ENCODE measurements at regions not wholly inside any gene's neighbourhood (a gene's known extent, or its start where the extent isn't known, plus 50 kb on each side); places are given as distances from the start of the nearest gene placed in this dataset.

DNA sequence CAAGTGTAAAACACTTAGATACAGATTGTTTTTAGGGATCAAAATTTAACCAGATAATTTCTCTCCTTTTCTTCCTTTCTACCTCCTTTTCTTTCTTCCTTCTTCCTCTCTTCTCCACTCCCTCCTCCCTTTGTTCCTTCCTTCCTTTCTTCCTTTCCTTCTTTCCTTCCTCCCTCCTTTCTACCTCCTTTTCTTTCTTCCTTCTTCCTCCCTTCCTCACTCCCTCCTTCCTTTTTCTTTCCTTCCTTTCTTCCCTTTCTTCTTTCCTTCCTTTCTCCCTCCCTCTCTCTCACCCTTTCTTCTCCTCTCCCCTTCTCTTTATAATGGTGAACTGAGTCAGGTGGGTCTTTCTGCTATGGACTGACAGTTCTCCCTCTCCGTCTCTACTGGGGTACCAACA is 397.5 kb upstream of the CDH11 start:
- H3K27me3 ChIP-seq (ENCODE audit: control insufficient read depth in 1 of 2, insufficient read depth in 2 of 2, low read length in 2 of 2): peaks cover 0 to 7% of the 10 kb centered on the region in 2 experiments; a peak in 2 of 5 replicates
- 0 out of 2 replicates have a peak, but pooled peaks cover 8% of the 10 kb centered on the region for H3K9me3 ChIP-seq (ENCODE audit: low read length)
- ATAC-seq (no peak), FAIRE-seq (no peak), DNase-seq (ENCODE audit: low spot score) (no peak)
- TF ChIP-seq ZNF350 (CRISPR knock-in tag; IDR thresholded peaks at IDR 0.05; ENCODE audit: borderline replicate concordance, low read depth) (no peak), ZNF501 (CRISPR knock-in tag; IDR thresholded peaks at IDR 0.05) (no peak), FOSL1 (CRISPR knock-in tag; IDR thresholded peaks at IDR 0.05; ENCODE audit: borderline replicate concordance) (no peak), RAD51 (IDR thresholded peaks at IDR 0.05; ENCODE audit: borderline replicate concordance) (0 out of 2 replicates have a peak, but pooled peaks have one; percentile 5)
- TF ChIP-seq, protein P1, sequence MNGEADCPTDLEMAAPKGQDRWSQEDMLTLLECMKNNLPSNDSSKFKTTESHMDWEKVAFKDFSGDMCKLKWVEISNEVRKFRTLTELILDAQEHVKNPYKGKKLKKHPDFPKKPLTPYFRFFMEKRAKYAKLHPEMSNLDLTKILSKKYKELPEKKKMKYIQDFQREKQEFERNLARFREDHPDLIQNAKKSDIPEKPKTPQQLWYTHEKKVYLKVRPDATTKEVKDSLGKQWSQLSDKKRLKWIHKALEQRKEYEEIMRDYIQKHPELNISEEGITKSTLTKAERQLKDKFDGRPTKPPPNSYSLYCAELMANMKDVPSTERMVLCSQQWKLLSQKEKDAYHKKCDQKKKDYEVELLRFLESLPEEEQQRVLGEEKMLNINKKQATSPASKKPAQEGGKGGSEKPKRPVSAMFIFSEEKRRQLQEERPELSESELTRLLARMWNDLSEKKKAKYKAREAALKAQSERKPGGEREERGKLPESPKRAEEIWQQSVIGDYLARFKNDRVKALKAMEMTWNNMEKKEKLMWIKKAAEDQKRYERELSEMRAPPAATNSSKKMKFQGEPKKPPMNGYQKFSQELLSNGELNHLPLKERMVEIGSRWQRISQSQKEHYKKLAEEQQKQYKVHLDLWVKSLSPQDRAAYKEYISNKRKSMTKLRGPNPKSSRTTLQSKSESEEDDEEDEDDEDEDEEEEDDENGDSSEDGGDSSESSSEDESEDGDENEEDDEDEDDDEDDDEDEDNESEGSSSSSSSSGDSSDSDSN (CRISPR knock-in tag; IDR thresholded peaks at IDR 0.05): no peak
- H3K4me2 ChIP-seq (ENCODE audit: low read depth, low read length): no peak overlapping the region
- in situ Hi-C loops (cut with HindIII; ENCODE audit: extremely low pct_ligation_motif_present, low pct_unique_long_range_greater_than_20kb) (no loop called here), intact Hi-C loops (cut with micrococcal nuclease; ENCODE audit: unreplicated experiment) (no loop called here)
- BruUV-seq (replicated peaks): no TSS peak
- H3K4me3 ChIP-seq (replicated peaks in 1 of 3; ENCODE audit: insufficient read depth in 1 of 3, low read depth in 2 of 3, low read length in 3 of 3): no peak overlapping the region
- peaks cover 9% of the 10 kb centered on the region; the same call in 1 of the 2 replicates for H3K4me1 ChIP-seq (ENCODE audit: insufficient read depth, low read length)
- 0% methylated on average over 1 of the region's 1 CpG for WGBS (ENCODE audit: low lambda C conversion rate)
- no peak overlapping the region for H2AFZ ChIP-seq (ENCODE audit: low read length)
- no peaks in the 10 kb centered on the region for H3K36me3 ChIP-seq (replicated peaks in 1 of 2; ENCODE audit: control insufficient read depth in 1 of 2, insufficient read depth in 2 of 2, low read length in 2 of 2)
- no peaks in the 10 kb centered on the region for H4K20me1 ChIP-seq (ENCODE audit: insufficient read depth, low read length)
- ChIA-PET POLR2A (no interaction called here), CTCF (ENCODE audit: low intra/inter-chr PET ratio, low total read pairs) (no interaction called here)
- no peak overlapping the region for H3K27ac ChIP-seq (ENCODE audit: extremely low read length, insufficient read depth, low read length)
- no peak overlapping the region for H3K9ac ChIP-seq (ENCODE audit: insufficient read depth, low read depth, low read length)
- no peaks in the 10 kb centered on the region for H3K79me2 ChIP-seq (ENCODE audit: insufficient read depth, low read length)

DNA sequence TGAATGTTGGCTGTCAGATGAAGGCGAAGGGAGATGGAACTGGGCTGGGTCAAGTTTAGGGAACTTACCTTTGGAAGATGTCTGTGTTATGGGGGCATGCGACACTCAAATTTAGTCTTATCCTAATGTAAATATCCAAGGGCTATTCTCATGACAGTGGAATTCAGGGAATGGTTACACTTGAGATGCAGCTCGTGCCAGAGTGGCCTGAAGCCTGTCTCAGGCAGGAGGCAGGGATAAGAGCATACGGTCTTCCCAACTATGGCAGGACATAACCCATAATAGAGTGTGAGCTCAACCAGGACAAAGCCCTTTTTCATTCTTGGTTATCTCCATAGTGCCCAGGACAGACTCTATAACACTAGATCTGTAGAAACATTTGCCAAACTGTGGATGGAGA is 393.3 kb upstream of the CDH11 start:
- Histone ChIP-seq H3K9ac (ENCODE audit: insufficient read depth, low read depth, low read length) (no peak overlapping the region), H3K4me3 (replicated peaks in 1 of 3; ENCODE audit: insufficient read depth in 1 of 3, low read depth in 2 of 3, low read length in 3 of 3) (no peak overlapping the region), H4K20me1 (ENCODE audit: insufficient read depth, low read length) (no peaks in the 10 kb centered on the region), H2AFZ (ENCODE audit: low read length) (no peak overlapping the region), H3K79me2 (ENCODE audit: insufficient read depth, low read length) (no peaks in the 10 kb centered on the region), H3K27me3 (ENCODE audit: control insufficient read depth in 1 of 2, insufficient read depth in 2 of 2, low read length in 2 of 2) (no peaks in the 10 kb centered on the region), H3K4me1 (ENCODE audit: insufficient read depth, low read length) (no peaks in the 10 kb centered on the region), H3K27ac (ENCODE audit: extremely low read length, insufficient read depth, low read length) (no peak overlapping the region), H3K9me3 (ENCODE audit: low read length) (0 out of 2 replicates have a peak, but pooled peaks cover 8% of the 10 kb centered on the region), H3K36me3 (replicated peaks in 1 of 2; ENCODE audit: control insufficient read depth in 1 of 2, insufficient read depth in 2 of 2, low read length in 2 of 2) (no peaks in the 10 kb centered on the region), H3K4me2 (ENCODE audit: low read depth, low read length) (no peak overlapping the region)
- in situ Hi-C loops (cut with HindIII; ENCODE audit: extremely low pct_ligation_motif_present, low pct_unique_long_range_greater_than_20kb): no loop called here
- BruUV-seq (replicated peaks): no TSS peak
- 8% methylated on average over 4 of the region's 4 CpGs for WGBS (ENCODE audit: low lambda C conversion rate)
- DNase-seq (ENCODE audit: low spot score) (no peak), FAIRE-seq (no peak), ATAC-seq (no peak)
- intact Hi-C loops (cut with micrococcal nuclease; ENCODE audit: unreplicated experiment): no loop called here
- TF ChIP-seq NKX3-1 (CRISPR knock-in tag; IDR thresholded peaks at IDR 0.05) (no peak), BCL6 (CRISPR knock-in tag; IDR thresholded peaks at IDR 0.05) (no peak)
- TF ChIP-seq, protein P2, sequence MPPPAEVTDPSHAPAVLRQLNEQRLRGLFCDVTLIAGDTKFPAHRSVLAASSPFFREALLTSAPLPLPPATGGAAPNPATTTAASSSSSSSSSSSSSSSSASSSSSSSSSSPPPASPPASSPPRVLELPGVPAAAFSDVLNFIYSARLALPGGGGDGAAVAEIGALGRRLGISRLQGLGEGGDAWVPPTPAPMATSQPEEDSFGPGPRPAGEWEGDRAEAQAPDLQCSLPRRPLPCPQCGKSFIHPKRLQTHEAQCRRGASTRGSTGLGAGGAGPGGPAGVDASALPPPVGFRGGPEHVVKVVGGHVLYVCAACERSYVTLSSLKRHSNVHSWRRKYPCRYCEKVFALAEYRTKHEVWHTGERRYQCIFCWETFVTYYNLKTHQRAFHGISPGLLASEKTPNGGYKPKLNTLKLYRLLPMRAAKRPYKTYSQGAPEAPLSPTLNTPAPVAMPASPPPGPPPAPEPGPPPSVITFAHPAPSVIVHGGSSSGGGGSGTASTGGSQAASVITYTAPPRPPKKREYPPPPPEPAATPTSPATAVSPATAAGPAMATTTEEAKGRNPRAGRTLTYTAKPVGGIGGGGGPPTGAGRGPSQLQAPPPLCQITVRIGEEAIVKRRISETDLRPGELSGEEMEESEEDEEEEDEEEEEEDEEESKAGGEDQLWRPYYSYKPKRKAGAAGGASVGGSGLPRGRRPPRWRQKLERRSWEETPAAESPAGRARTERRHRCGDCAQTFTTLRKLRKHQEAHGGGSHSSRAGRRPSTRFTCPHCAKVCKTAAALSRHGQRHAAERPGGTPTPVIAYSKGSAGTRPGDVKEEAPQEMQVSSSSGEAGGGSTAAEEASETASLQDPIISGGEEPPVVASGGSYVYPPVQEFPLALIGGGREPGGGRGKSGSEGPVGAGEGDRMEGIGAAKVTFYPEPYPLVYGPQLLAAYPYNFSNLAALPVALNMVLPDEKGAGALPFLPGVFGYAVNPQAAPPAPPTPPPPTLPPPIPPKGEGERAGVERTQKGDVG (CRISPR knock-in tag; IDR thresholded peaks at IDR 0.05; ENCODE audit: borderline replicate concordance): no peak
- TF ChIP-seq, protein P3, sequence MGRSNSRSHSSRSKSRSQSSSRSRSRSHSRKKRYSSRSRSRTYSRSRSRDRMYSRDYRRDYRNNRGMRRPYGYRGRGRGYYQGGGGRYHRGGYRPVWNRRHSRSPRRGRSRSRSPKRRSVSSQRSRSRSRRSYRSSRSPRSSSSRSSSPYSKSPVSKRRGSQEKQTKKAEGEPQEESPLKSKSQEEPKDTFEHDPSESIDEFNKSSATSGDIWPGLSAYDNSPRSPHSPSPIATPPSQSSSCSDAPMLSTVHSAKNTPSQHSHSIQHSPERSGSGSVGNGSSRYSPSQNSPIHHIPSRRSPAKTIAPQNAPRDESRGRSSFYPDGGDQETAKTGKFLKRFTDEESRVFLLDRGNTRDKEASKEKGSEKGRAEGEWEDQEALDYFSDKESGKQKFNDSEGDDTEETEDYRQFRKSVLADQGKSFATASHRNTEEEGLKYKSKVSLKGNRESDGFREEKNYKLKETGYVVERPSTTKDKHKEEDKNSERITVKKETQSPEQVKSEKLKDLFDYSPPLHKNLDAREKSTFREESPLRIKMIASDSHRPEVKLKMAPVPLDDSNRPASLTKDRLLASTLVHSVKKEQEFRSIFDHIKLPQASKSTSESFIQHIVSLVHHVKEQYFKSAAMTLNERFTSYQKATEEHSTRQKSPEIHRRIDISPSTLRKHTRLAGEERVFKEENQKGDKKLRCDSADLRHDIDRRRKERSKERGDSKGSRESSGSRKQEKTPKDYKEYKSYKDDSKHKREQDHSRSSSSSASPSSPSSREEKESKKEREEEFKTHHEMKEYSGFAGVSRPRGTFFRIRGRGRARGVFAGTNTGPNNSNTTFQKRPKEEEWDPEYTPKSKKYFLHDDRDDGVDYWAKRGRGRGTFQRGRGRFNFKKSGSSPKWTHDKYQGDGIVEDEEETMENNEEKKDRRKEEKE (IDR thresholded peaks at IDR 0.05): no peak
- CTCF ChIA-PET (ENCODE audit: low intra/inter-chr PET ratio, low total read pairs): no interaction called here
- POLR2A ChIA-PET: no interaction called here
